ENCODE measurements at regions not wholly inside any gene's neighbourhood (a gene's known extent, or its start where the extent isn't known, plus 50 kb on each side); places are given as distances from the start of the nearest gene placed in this dataset.

DNA sequence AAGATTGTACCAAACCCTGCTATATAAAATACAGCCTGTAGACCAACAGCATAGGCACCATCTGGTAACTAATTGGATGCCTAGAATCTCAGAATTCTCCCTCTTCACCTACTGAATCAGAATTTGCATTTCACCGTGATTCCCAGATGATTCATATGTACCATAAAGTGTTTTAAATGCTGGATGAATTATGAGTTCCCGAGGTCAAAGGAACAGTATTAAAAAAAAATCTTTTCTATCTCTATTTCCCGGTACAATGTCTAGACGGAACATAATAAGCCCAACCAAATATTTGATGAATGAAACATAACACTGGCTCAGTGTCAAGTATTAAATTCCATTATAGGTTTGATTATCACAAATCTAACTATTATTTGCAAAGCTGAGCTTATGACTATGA, 280.0 kb downstream of the ANKRD50 start:
- H3K9me3 Mint-ChIP-seq: no peaks in the 10 kb centered on the region
- no peak for DNase-seq (ENCODE audit: low read depth, low spot score)
- H3K4me1 Mint-ChIP-seq: peaks cover 6% of the 10 kb centered on the region
- no peaks in the 10 kb centered on the region for H3K27me3 Mint-ChIP-seq (ENCODE audit: low read depth)
- no peak overlapping the region for H3K4me3 Mint-ChIP-seq
- no peak overlapping the region for H3K27ac Mint-ChIP-seq (ENCODE audit: unreplicated experiment)
- no peaks in the 10 kb centered on the region for H3K36me3 Mint-ChIP-seq (ENCODE audit: low read depth)
- TF ChIP-seq, protein P1, sequence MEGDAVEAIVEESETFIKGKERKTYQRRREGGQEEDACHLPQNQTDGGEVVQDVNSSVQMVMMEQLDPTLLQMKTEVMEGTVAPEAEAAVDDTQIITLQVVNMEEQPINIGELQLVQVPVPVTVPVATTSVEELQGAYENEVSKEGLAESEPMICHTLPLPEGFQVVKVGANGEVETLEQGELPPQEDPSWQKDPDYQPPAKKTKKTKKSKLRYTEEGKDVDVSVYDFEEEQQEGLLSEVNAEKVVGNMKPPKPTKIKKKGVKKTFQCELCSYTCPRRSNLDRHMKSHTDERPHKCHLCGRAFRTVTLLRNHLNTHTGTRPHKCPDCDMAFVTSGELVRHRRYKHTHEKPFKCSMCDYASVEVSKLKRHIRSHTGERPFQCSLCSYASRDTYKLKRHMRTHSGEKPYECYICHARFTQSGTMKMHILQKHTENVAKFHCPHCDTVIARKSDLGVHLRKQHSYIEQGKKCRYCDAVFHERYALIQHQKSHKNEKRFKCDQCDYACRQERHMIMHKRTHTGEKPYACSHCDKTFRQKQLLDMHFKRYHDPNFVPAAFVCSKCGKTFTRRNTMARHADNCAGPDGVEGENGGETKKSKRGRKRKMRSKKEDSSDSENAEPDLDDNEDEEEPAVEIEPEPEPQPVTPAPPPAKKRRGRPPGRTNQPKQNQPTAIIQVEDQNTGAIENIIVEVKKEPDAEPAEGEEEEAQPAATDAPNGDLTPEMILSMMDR (conservative IDR thresholded peaks at IDR 0.05): no peak

DNA sequence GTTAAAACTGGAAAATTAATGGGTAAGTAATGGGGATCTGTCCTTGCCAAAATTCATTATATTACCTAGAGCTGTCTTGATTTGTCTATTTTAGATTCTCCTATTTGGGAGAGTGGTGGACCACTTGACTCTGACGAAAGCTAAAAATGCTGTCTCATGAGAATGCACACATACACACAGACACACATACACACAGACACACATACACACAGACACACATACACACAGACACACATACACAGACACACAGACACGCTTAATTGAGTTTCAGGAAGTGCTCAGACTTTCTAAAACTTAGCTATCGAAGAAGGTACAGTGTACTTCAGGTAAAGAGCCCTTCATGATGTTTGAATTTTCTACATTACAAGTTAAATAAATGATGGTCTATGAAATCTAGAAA, 279.5 kb downstream of the ANKRD50 start:
- TF ChIP-seq, protein P1 (conservative IDR thresholded peaks at IDR 0.05): no peak
- H3K27ac Mint-ChIP-seq (ENCODE audit: unreplicated experiment): no peak overlapping the region
- no peaks in the 10 kb centered on the region for H3K36me3 Mint-ChIP-seq (ENCODE audit: low read depth)
- no peaks in the 10 kb centered on the region for H3K27me3 Mint-ChIP-seq (ENCODE audit: low read depth)
- peaks cover 6% of the 10 kb centered on the region for H3K4me1 Mint-ChIP-seq
- DNase-seq (ENCODE audit: low read depth, low spot score): no peak
- H3K9me3 Mint-ChIP-seq: no peaks in the 10 kb centered on the region
- H3K4me3 Mint-ChIP-seq: no peak overlapping the region

DNA sequence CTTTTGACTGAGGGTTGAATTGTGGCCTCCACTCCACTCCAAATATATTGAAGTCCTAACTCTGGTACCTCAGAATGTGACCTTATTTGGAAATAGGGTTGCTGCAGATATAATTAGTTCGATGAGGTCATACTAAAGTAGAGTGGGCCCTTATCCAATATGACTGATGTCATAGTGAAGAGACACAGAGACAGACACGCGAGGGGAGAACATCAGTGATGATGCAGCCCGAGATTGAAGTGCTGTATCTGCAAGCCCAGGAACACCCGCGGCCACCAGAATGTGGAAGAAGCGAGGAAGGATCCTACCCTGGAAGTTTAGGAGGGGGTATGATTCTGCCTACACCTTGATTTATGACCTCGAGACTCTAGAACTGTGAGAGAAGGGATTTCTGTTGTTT, 279.0 kb downstream of the ANKRD50 start:
- H3K27ac Mint-ChIP-seq (ENCODE audit: unreplicated experiment): no peak overlapping the region

DNA sequence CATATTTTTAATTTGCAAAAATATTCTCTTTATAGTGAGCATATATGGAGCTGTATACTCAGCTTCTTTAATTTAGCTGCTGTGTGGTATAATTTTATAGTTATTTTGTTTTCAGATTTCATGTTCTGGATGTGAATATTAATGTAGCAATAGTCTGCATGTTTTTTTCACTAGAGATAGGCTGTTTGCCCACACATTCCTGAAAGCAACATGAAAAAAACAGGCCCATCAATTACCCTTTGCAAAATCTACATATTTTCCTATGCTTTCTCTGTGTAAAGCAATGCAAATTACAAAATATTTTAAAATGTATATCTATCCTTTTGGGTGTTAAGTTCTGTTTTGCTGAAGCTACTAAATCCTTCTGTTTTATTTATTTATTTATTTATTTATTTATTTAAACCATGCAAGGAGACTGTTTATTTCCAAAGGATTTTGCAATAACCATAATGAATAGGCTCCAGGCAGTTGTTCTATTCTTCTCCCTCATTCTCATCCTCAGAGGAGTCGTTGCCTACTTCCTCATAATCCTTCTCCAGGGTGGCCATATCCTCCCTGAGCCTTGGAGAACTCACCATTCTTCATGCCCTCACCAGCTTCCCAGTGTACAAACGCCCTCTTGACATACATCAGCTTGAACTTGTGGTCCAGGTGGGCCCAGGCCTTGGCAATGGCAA, 277.1 kb downstream of the ANKRD50 start:
- no peaks in the 10 kb centered on the region for H3K4me1 Mint-ChIP-seq
- no peak overlapping the region for H3K4me3 Mint-ChIP-seq
- no peak overlapping the region for H3K27ac Mint-ChIP-seq (ENCODE audit: unreplicated experiment)
- H3K9me3 Mint-ChIP-seq: no peaks in the 10 kb centered on the region
- no peaks in the 10 kb centered on the region for H3K27me3 Mint-ChIP-seq (ENCODE audit: low read depth)
- no peaks in the 10 kb centered on the region for H3K36me3 Mint-ChIP-seq (ENCODE audit: low read depth)
- no peak for DNase-seq (ENCODE audit: low read depth, low spot score)
- TF ChIP-seq, protein P1 (conservative IDR thresholded peaks at IDR 0.05): no peak

More for the DNA sequence above, 279.0 kb downstream of the ANKRD50 start:
- TF ChIP-seq, protein P1 (conservative IDR thresholded peaks at IDR 0.05): no peak
- no peaks in the 10 kb centered on the region for H3K27me3 Mint-ChIP-seq (ENCODE audit: low read depth)
- peaks cover 6% of the 10 kb centered on the region for H3K4me1 Mint-ChIP-seq
- no peaks in the 10 kb centered on the region for H3K36me3 Mint-ChIP-seq (ENCODE audit: low read depth)
- DNase-seq (ENCODE audit: low read depth, low spot score): no peak
- H3K9me3 Mint-ChIP-seq: no peaks in the 10 kb centered on the region
- H3K4me3 Mint-ChIP-seq: no peak overlapping the region

GRCh38 chr4:124437853-124438495, 274.6 kb downstream of the ANKRD50 start:
- no peaks in the 10 kb centered on the region for H3K36me3 Mint-ChIP-seq (ENCODE audit: low read depth)
- no peaks in the 10 kb centered on the region for H3K9me3 Mint-ChIP-seq
- no peak for DNase-seq (ENCODE audit: low read depth, low spot score)
- H3K4me3 Mint-ChIP-seq: no peak overlapping the region
- H3K4me1 Mint-ChIP-seq: no peaks in the 10 kb centered on the region
- TF ChIP-seq, protein P1 (conservative IDR thresholded peaks at IDR 0.05): no peak
- no peaks in the 10 kb centered on the region for H3K27me3 Mint-ChIP-seq (ENCODE audit: low read depth)
- H3K27ac Mint-ChIP-seq (ENCODE audit: unreplicated experiment): no peak overlapping the region
